Progenitor cell of endocrine pancreas (in vitro differentiated cells): ENCODE measurements at regions not wholly inside any gene's neighbourhood (a gene's known extent, or its start where the extent isn't known, plus 50 kb on each side); places are given as distances from the start of the nearest gene placed in this dataset.

Source experiments
- DNase-seq: peaks from one replicate; pipeline ENCODE4 v3.0.0; 2021; ENCODE audit warnings: low spot score; ENCODE audit not compliant: unreplicated experiment
- H3K27ac Mint-ChIP-seq: 2 replicates; pipeline ENCODE4 v1.8.0; 2021; ENCODE audit warnings: mild to moderate bottlenecking, moderate library complexity, mixed read lengths
- H3K27me3 Mint-ChIP-seq: 2 replicates; pipeline ENCODE4 v1.8.0; 2021; ENCODE audit warnings: mixed read lengths
- H3K36me3 Mint-ChIP-seq: 2 replicates; pipeline ENCODE4 v1.8.0; 2022; ENCODE audit warnings: mixed read lengths; ENCODE audit not compliant: insufficient read depth
- H3K4me1 Mint-ChIP-seq: 2 replicates; pipeline ENCODE4 v1.8.0; 2021; ENCODE audit warnings: low read depth, mixed read lengths
- H3K4me3 Mint-ChIP-seq: 2 replicates; pipeline ENCODE4 v1.8.0; 2021; ENCODE audit warnings: low read depth, mild to moderate bottlenecking, moderate library complexity, mixed read lengths
- H3K9me3 Mint-ChIP-seq: 2 replicates; pipeline ENCODE4 v1.8.0; 2021; ENCODE audit warnings: low read depth, mixed read lengths
- TF ChIP-seq, protein P1 (sequence below): fragments of 200-600 bp; sonication (generic); IDR thresholded peaks from one replicate; pipeline ENCODE4 v1.5.0; 2021; ENCODE audit warnings: antibody characterized with exemption, mild to moderate bottlenecking; ENCODE audit not compliant: unreplicated experiment

DNA sequence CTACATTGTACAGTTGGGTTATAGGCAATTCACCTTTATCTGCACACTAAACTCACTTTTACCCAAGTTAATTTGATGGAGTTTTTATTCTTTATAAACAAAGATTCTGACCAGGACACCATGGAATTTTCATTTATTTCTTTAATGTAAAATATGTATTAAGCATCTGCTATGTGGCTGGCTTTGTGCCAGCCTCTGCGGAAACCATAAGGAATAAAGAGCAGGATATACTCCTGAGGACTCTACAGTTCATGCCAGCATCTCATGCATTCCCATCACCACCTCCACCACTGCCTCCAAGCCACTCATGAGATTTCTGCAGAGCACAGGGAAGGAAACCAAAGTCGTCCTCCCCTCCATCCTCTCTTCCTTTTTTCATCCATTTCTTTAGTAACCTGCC lies 100.0 kb upstream of the DBX1 start:
- Mint-ChIP-seq H3K9me3 (no peaks in the 10 kb centered on the region), H3K27me3 (peaks cover 6% of the 10 kb centered on the region), H3K4me1 (no peaks in the 10 kb centered on the region), H3K27ac (no peak overlapping the region), H3K4me3 (no peak overlapping the region), H3K36me3 (no peaks in the 10 kb centered on the region)
- DNase-seq, result no peak
- TF ChIP-seq, protein P1, sequence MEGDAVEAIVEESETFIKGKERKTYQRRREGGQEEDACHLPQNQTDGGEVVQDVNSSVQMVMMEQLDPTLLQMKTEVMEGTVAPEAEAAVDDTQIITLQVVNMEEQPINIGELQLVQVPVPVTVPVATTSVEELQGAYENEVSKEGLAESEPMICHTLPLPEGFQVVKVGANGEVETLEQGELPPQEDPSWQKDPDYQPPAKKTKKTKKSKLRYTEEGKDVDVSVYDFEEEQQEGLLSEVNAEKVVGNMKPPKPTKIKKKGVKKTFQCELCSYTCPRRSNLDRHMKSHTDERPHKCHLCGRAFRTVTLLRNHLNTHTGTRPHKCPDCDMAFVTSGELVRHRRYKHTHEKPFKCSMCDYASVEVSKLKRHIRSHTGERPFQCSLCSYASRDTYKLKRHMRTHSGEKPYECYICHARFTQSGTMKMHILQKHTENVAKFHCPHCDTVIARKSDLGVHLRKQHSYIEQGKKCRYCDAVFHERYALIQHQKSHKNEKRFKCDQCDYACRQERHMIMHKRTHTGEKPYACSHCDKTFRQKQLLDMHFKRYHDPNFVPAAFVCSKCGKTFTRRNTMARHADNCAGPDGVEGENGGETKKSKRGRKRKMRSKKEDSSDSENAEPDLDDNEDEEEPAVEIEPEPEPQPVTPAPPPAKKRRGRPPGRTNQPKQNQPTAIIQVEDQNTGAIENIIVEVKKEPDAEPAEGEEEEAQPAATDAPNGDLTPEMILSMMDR, result no peak

- H3K4me3 Mint-ChIP-seq, result no peak overlapping the region
- no peaks in the 10 kb centered on the region for H3K36me3 Mint-ChIP-seq
- TF ChIP-seq, protein P1, result no peak
- no peaks in the 10 kb centered on the region for H3K9me3 Mint-ChIP-seq
- H3K27ac Mint-ChIP-seq, result no peak overlapping the region
- no peak for DNase-seq
- H3K4me1 Mint-ChIP-seq, result no peaks in the 10 kb centered on the region
- H3K27me3 Mint-ChIP-seq, result peaks cover 6% of the 10 kb centered on the region
Measured at GRCh38 chr11:20259506-20259905, 99.2 kb upstream of the DBX1 start.

DNA sequence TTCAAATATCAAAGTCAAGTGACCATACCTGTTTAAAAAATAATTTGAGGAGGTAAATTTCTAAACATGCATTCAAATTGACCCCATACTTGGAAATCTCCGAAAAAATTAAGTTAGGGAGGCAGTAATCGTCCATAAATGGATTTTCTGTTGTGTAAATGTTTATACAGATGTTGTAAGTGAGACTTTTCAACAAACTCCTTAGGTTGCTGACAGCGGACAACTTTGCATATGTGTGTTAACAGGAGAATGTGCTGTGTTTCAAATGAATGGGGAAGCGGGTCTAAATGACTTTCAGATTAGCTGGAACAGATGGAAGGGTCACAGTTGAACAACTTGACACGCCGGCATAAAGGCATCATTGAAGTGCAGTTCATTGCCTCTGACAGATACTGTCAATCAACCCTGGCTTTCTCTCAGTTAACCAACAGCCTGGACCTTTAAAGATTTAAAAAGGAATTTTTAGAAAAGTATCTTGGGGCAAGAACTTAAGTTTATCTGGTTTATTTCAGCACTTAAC lies 98.2 kb upstream of the DBX1 start:
- H3K9me3 Mint-ChIP-seq, result no peaks in the 10 kb centered on the region
- H3K36me3 Mint-ChIP-seq, result no peaks in the 10 kb centered on the region
- no peak overlapping the region for H3K27ac Mint-ChIP-seq
- no peak for DNase-seq
- H3K4me3 Mint-ChIP-seq, result no peak overlapping the region
- TF ChIP-seq, protein P1, result no peak
- no peaks in the 10 kb centered on the region for H3K4me1 Mint-ChIP-seq
- H3K27me3 Mint-ChIP-seq, result peaks cover 11% of the 10 kb centered on the region

DNA sequence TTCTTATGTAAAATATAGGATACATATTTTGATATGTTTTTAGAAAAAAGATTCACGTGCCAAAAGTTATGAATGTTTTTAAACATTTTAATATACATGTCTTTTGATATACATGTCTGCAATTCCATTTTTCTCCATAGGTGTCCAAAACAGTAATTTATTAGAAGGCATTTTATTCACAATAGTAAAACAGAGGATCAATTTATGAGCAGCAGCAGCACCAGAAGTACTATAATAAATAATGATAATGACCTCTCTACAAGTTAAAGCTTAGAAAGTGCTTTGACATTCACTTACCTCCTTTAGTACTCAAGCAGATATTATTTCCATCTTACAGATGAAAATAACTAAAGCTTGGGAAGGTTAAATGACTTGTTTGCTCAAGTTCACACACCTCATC lies 96.7 kb upstream of the DBX1 start:
- TF ChIP-seq, protein P1, result no peak
- no peak for DNase-seq
- peaks cover 11% of the 10 kb centered on the region for H3K27me3 Mint-ChIP-seq
- no peaks in the 10 kb centered on the region for H3K4me1 Mint-ChIP-seq
- no peaks in the 10 kb centered on the region for H3K36me3 Mint-ChIP-seq
- H3K9me3 Mint-ChIP-seq, result no peaks in the 10 kb centered on the region
- no peak overlapping the region for H3K27ac Mint-ChIP-seq
- H3K4me3 Mint-ChIP-seq, result no peak overlapping the region

DNA sequence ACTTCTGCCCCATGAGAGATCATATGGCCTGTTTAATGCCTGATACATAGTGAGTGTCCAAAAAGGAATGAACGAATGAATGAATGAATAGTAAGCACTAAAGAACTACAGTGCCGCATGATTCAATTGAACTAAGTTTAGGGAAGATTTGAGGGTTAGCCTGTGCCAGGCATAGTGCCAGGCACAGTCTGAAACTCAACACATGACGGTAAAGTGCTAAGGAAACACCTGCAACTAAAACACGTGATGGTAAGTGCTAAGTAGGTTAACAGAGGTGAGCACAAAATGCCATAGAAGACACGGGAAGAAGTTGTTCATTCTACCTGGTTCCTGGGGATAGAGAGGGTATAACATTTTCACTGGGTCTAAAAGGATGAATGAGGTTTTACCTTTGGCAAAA lies 93.5 kb upstream of the DBX1 start:
- Mint-ChIP-seq H3K27ac (no peak overlapping the region), H3K9me3 (no peaks in the 10 kb centered on the region), H3K4me1 (peaks cover 5% of the 10 kb centered on the region), H3K36me3 (no peaks in the 10 kb centered on the region), H3K4me3 (no peak overlapping the region), H3K27me3 (peaks cover 14% of the 10 kb centered on the region)
- TF ChIP-seq, protein P1, result no peak
- DNase-seq, result no peak
